Kidney epithelial cell (primary cell): ENCODE measurements at regions not wholly inside any gene's neighbourhood (a gene's known extent, or its start where the extent isn't known, plus 50 kb on each side); places are given as distances from the start of the nearest gene placed in this dataset.
"Not testable (repeated sequence)": the region's sequence is repeated elsewhere in the genome, so short reads cannot be mapped to it uniquely, and the experiment has no call there.

ENCODE experiments used
- DNase-seq: peaks from one replicate; pipeline ENCODE4 v3.0.0-alpha.2; 2010; ENCODE audit warnings: low read depth
- H3K27me3 ChIP-seq: 2 replicates; pipeline ENCODE4 v1.6.0; 2011; ENCODE audit warnings: low read length; ENCODE audit not compliant: control insufficient read depth, insufficient read depth
- H3K36me3 ChIP-seq: 2 replicates; pipeline ENCODE4 v1.5.1; 2011; ENCODE audit warnings: low read length; ENCODE audit not compliant: control insufficient read depth, insufficient read depth
- H3K4me3 ChIP-seq: 2 replicates; pipeline ENCODE4 v1.5.1; 2011; ENCODE audit warnings: low read depth, mild to moderate bottlenecking, control low read depth, low read length
- CTCF ChIP-seq: IDR thresholded peaks from 2 replicates; pipeline ENCODE4 v1.5.1; 2011; ENCODE audit warnings: mild to moderate bottlenecking, moderate library complexity, low read length, control low read depth, inconsistent platforms; ENCODE audit not compliant: insufficient read depth, poor library complexity, severe bottlenecking

GRCh38 chr13:104632736-104633135 is 1566.5 kb upstream of the SLC10A2 start:
- Histone ChIP-seq H3K4me3 (no peak overlapping the region), H3K27me3 (no peaks in the 10 kb centered on the region), H3K36me3 (no peaks in the 10 kb centered on the region)
- TF ChIP-seq CTCF: no peak
- DNase-seq: no peak

GRCh38 chr13:104625201-104625600 is 1559.0 kb upstream of the SLC10A2 start:
- Histone ChIP-seq H3K27me3 (no peaks in the 10 kb centered on the region), H3K4me3 (no peak overlapping the region), H3K36me3 (no peaks in the 10 kb centered on the region)
- no peak for TF ChIP-seq CTCF
- DNase-seq: no peak

GRCh38 chr13:104616990-104617389 is 1550.8 kb upstream of the SLC10A2 start:
- no peak for TF ChIP-seq CTCF

GRCh38 chr13:104614361-104615145 is 1548.3 kb upstream of the SLC10A2 start:
- no peak overlapping the region for H3K4me3 ChIP-seq
- no peak for DNase-seq
- H3K27me3 ChIP-seq: no peaks in the 10 kb centered on the region
- H3K36me3 ChIP-seq: no peaks in the 10 kb centered on the region
- no peak for TF ChIP-seq CTCF

More at GRCh38 chr13:104616990-104617389, 1550.8 kb upstream of the SLC10A2 start:
- no peaks in the 10 kb centered on the region for H3K27me3 ChIP-seq
- no peak overlapping the region for H3K4me3 ChIP-seq
- H3K36me3 ChIP-seq: no peaks in the 10 kb centered on the region
- no peak for DNase-seq

- no peak for TF ChIP-seq CTCF
- DNase-seq: no peak
- no peaks in the 10 kb centered on the region for H3K36me3 ChIP-seq
- H3K27me3 ChIP-seq: no peaks in the 10 kb centered on the region
- H3K4me3 ChIP-seq: no peak overlapping the region
These were observed 1542.1 kb upstream of the SLC10A2 start for GRCh38 chr13:104608331-104608730.

- not testable (repeated sequence) for H3K36me3 ChIP-seq, H3K27me3 ChIP-seq, DNase-seq, H3K4me3 ChIP-seq
These were observed 1539.2 kb upstream of the SLC10A2 start for GRCh38 chr13:104605435-104605834.
